Ecto neural progenitor cell (in vitro differentiated cells): ENCODE measurements at regions not wholly inside any gene's neighbourhood (a gene's known extent, or its start where the extent isn't known, plus 50 kb on each side); places are given as distances from the start of the nearest gene placed in this dataset.

ENCODE experiments used
- DNase-seq: peaks from one replicate; pipeline ENCODE4 v3.0.0-alpha.2; 2018; ENCODE audit warnings: low spot score

DNA sequence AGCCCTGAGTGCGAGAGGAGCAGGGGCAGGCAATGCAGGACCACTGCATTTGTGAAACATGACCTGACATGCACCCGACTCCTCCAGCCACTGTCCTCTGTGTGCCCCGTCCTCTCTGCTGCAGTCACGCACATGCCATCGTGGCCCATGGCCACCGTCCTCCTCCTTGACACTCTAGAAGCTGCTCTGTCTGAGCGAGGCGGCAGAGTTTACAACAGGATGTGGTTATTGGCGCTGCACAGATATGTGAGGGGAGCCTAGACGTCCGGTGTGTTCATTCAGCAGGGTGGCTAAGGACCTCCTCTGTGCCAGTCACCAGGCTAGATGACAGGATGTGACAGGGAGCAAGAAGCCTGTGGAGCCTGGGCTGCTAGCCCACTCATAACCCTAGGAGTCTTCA lies 277.8 kb downstream of the FOXO1 start:
- no peak for DNase-seq

DNA sequence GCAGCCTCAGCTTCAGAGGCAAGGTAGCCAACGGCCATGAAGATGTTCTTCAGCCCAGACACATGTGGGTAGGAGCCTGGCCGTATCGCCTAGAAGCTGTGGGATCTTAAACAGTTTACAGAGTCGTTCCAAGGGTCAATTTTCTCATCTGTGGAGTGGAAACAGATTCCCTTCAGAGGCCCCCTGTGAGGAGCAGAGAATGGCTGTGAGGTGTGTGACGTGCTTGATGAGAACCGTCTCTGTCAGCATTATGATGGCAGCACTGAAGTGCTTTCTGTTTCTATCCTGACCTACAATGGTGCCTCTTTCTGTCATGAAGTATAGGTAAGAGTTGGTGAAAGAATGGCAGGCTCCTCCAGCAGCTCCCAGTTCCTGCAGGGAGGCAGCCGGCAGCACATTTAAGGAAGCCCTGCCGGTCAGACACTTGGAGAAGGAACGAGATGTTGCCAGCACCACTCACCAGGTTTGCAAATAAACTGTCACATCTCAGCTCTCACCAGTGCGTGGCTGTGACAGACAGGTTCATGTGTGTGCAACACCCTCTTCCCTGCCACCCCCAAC lies 277.3 kb downstream of the FOXO1 start:
- no peak for DNase-seq

DNA sequence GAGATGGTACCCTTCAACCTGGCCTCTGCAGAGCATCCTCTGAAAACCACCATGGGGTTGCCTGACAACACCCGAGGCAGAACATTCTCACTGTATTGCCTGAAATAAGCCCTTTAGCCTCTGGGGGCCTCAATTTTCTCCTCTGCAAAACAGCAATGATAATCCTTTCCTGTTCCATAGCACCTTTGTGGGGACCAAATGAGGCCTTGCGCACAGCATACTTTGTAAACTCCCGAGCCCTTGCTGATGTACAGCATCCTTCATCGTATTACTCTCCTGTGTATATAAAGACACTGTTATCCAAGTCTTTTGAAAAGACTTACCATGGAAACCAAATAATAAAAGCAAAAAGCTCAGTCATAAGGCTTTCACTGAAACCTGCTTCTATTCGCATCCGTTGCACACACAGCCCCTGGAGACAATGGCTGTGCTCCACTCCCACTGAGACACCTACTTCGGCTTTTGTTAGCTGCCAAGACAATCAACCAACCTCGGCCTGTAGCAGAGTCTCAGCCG lies 276.0 kb downstream of the FOXO1 start:
- DNase-seq: peak; percentile 47

DNA sequence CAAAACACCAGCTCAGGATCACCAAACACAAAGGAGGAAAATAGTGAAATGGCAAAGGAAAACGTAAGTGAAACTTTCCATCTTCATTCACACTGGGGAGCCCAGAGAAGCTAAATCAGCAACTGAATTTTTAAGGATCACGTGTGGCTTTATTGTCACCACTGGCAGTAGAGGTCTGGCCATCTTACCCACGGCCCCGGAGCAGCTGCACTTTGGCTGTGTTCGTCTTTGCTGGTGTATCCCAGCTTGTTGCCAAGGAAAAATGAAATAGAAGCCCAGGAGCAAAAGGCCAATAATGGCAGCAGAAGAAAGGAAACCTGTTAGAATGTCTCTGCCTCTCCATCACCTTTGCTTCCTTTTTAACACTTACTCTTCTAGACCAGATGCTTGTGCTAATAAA lies 274.7 kb downstream of the FOXO1 start:
- no peak for DNase-seq

DNA sequence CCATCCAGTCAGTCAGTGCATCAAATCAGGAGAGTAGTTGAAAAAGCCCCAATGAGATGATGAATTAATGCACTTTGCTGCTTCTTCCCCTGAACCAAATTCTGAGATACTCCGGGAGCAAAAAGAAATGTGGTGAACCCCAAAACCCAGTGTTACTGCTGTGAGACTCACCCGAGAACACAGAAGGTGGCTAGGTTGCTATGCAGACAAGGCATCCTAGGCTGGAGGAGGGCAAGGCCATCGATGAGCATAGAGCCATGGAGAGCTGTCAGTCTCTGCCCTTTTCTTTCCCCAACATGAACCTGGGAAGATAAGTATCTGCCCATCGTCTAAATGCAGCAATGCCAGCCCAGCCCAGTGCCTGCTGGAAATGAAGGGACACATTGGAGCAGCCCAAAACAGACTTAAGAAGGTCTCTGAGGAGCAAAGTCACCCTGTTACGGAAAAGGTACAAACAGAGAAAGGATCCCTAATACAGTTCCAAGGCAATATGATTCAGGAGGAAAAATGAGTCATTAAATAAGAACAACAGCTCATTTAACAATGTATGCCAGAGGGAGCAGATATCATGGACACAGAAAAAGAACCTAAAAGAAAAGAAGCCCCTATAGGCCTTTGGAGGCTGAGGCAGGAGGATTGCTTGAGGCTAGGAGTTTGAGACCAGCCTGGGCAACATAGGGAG lies 272.0 kb downstream of the FOXO1 start:
- no peak for DNase-seq

DNA sequence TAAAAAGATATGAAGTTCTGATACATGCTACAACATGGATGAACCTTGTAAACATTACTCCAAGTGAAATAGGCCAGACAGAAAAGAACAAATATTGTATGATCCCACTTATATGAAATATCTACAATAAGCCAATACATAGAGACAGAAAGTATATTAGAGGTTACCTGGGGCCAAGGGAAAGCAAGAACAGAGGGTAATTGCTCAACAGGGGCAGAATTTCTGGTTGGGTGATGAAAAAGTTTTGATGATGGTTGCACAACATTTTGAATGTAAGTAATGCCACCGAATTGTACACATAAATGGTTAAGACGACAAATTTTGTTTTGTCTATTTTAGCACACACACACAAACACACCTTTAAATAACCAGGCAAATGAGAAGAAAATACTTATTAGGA lies 268.4 kb downstream of the FOXO1 start:
- DNase-seq: no peak

DNA sequence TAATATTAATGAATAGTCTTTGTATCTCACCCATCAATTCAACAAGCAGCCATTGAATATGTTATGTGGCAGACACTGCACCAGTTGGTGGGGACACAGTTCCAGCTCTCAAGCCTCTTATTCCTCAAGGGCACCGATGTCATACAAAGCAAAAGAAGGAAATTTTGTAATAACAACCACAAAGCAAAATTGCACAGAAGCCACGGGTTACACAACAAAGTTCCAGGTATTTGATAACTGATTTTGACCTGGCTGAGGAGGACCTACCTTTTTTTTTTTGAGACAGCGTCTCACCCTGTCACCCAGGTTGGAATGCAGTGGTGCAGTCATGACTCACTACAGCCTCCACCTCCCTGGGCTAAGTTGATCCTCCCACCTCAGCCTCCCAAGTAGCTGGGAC lies 266.7 kb downstream of the FOXO1 start:
- DNase-seq: no peak

DNA sequence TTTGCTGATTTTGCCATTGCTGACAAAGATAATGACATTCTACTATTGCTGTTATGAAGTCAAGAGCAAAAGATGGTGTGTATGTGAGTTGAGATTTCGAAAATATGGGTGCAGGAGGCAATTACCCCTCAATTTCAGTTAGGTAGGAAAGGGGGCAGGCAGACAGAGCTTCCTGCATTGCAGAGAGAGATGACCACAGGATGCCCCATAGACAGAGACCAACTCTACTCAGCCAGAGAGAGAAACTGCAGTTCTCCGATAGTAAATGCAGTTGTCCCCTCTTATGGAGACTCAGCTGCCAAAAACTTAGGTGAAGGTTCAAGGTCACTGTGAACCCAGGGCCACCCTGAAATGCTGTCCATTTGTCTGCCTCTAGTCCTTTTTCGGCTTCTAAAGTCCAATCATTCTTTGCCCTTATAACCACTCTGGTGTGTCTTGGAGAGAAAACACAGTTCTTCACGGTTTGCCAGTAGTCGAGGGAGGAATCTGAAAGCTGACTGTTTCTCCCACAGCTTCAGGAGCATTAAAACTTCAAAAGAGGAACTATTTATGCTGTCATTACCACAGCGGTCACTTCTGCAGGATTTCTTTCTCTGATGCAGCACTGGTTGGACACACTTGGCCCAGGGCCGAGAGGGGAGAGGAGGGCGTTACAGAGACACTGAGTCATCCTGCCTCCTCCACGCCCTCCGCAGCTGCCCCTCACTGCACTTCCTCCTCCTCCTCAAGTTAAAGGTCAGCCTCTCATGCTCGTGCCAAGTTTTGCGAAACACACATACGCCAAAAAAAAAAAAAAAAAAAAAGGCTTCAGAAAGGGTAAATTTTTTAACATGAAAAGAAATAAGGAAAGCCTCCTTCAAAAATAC lies 264.3 kb downstream of the FOXO1 start:
- DNase-seq: no peak

DNA sequence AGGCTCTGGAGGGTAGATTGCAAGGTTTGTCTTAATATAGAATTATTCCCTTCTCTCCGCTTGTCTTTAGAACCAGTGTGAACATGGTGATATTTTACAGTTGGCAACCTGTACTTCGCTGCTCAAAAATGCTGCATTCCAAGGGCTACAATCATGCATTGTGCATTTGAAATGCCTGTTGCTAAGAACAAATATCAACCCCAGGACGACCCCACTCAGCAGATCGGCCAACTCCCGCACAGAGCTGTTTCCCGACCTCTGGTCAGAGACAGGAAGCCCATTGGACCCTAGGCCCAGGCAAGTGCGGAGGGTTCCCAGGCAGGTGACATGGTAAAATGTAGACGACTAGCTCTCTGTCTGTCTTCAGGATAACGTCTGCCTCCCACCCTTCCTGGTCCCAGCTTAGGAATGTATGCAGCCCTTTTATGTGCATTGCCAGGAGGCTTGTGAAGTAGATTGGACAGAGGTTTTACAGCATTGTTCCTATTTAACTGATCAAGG lies 263.5 kb downstream of the FOXO1 start:
- no peak for DNase-seq

DNA sequence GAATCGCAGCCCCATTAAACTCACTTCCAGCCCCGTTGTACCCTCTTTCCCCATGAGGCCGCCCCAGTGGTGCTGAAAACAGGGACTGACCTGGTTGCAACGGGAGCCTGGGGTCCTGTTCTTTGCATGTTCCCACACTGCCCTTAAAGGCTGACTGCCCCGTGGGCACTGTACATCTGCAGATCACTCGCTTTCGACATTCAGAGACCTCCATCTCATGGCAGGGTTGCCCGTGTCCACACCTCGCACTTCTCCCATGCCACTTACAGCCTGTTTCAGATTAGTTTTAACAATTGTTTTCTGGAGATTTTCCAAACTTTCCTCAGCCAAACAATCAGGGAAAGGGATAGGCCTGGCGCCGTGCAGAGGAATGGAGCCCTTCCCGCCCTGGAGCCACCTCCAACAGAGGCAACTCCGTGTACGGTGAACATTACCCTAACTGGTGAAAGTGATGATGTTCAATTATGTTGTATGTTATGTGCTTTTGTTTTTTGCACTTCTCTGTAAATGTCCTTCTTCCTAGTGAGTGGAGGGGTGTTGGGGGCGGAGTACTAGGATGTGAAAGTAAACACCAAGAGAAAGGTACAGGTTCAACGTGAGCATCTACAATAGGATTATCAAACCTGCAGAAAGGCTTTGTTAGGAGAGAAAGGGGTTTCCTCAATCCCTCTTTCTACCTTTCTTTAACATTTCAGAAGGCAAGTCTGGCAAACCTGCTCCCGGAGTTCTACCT lies 262.8 kb downstream of the FOXO1 start:
- DNase-seq: no peak

DNA sequence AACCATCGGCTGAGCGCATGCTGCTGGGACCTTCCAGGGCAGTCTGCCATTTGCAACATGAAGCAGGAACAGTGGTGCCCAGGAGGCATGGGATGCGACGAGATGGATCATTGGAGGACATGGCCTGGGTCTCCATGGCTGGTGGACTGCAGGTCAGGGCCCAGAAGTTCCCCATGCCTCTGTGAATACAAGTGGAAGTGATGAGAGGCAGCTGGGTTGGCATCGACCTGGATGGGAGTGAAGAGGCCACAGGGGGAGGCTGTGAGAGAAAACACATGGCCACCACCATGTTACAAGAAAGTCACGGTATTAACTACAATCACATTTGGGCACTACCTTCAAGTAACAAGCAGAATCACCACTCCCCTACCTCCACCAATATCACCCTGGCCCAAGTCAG lies 262.0 kb downstream of the FOXO1 start:
- no peak for DNase-seq

DNA sequence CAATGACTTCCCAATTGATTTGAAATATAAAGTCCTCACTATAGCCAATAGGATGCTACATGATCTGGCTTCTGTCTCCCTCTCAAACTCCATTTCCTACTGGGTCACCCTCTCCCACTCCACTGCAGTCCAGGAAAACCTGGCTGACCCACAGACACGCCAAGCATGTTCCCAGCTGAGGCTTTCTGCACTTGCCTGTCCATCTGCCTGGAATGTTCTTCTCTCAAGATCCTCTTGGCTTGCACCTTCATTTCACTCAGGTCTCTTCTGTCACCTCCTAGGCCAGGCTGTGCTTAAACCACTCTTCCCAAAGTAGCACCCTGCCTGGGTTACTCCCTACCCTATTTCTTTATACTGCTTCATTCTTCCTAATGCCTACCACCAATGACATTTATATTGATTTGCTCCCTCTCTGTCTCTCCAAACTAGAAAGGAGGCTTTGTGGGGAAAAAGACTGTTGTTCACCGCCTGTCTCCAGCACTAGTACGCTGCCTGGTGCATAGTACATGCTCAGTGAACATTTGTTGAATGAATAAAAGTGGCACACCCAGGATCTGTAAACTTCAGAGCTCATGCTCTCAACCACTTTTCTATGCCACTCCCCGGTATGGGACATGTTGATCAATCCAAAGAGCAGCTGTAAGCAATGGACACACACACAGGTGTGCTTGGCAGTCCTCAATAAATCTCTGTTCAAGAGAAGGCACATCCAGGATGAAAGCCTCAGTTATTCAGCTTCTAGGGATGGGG lies 261.3 kb downstream of the FOXO1 start:
- DNase-seq: no peak

DNA sequence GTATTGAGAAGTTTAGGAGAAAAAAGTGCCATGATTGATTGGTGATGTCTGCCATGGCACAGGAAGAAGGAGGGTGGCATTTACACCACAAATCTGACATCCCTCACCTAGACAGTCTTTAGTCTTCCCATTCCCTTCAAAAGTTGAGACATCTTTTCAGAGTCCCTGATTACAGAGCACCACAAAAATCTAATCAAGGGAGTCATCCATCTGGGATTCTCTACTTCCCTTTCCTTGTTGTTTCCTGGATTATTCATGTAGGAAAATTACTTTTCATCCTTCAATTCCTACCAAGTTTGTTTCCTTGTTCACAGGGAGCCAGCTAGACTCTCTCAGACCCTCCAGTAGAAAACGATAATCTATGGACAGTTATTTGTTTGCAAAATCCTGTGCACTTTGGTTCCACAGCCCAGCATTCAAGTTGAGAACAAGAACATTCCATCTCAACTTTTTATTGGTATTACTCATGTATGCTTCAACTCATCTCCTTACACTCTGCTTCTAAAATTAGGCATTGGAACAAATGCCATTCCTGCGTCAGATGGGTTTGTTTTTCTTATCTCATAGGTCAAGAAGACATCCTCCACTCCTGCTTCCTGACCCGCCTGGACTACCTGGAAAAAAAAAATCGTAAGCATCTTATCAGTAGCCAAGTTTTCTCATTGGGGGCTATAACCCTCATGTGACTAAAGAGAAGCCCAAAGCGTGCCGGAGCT lies 259.9 kb downstream of the FOXO1 start:
- DNase-seq: no peak

DNA sequence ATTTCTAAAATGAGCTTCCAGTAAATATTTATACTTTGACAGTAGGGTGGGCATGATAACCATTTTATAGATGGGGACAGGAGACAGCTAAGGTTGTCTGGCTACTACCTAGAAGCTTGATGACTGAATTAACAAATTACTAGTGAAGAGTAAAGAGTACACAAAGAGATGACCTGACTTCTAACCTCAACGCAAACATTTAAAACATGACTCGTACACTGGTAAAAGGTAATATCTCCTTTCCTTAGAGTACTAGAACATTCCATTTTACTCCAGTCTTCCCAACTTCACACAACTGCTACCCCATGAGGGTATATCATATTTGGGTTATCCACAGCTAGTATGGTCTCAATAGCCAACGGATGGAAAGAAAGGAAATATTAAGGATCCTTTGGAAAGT lies 258.9 kb downstream of the FOXO1 start:
- DNase-seq: no peak

DNA sequence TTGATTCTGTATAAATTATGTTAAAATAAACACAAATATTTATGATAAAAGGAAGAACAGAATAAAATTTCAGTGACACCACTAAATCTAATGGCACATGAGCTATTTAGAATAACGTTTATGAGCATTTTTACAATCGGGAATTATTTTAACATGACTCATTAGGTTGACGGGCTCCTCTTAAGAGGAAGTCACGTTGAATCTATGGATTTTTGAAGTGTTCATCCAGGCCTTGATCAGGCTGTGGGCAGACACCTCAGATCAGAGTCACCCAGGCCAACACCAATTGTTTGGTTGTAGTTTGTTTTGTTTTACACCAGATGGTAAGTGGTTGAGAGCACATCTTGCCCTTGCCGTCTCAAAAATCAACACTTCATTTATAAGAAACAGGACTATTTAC lies 257.8 kb downstream of the FOXO1 start:
- DNase-seq: no peak

DNA sequence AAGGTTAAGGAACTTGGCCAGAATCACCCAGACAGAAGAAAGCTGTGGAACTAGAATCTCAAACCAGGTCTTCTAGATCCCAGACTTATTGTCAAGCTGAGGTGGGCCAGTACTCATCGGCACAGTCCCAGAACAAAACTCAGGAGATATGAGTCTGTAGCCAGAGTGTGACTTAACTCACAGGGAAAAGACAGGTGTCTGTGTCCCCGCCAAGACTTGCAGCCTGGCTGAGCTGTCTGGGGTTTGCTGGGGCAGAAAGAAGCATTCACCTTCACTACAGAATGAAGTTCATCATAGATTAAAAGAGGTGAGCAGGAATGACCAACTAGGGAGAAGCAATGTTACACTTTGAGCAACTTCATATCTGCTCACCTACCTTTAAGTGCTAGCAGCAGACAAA lies 257.2 kb downstream of the FOXO1 start:
- DNase-seq: no peak

DNA sequence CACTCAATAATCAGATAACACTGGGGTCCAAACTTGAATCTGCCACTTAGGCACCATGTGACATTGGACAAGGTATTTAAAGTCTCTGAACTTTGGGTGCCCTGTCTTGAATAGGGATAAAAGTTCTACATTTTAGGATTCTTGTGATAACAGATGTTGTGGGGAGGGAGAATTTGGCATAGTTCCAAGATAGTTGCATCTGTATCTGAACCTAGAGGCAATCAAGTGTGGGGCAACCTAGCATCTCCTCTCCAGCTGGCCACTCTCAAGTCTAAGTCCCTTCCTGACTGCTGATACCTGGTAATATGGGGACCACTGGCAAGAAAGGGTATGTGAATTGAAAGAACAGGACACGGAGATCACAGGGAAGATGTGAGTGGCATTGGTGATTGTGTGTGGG lies 256.1 kb downstream of the FOXO1 start:
- no peak for DNase-seq

DNA sequence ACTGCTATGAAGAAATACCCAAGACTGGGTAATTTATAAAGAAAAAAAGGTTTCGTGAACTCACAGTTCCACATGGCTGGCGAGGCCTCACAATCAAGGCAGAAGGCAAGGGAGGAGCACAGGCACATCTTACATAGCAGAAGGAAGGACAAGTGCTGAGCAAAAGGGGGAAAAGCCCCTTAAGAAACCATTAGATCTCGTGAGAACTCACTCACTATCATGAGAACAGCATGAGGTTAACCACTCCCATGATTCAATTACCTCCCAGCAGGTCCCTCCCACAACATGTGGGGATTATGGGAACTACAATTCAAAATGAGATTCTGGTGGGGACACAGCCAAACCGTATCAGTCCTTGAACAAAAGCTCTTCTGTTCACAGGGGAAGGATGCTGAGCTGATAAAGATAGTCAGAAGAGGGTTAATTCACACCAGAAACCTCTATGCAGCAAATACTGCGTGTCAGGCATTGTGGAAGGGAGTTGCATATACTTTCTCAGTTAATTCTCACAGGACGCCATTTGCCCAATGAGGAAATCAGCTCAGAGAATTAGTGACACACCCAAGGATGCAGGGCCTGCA lies 246.2 kb downstream of the FOXO1 start:
- no peak for DNase-seq

DNA sequence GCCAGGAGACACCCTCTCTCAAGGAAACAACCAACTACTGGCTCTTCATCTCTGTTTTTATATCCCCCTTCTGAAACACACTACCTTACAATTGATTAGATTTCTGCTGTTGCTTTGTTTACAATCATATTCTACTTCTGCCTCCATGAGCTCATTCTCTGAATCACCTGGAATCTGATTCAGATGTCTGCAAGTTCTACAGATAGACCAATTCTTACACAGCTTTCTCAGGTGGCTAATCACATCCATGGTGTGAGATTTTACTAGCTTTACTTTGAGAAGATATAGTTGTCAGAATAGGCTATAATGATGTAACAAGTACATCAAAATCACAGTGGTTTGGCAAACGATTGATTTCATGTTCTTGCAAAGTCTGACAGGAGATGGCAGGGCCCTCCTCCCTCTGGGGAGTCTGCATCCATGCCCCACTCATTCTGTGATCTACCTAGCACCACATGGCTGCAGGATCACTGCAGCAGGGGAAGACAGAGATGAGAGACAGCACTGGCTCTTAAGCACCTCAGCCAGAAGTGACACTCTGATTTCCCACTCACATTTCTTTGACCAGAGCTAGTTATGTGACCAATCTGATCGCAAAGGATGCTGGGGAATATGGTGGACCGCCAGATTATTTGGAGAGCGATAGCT lies 243.7 kb downstream of the FOXO1 start:
- no peak for DNase-seq

DNA sequence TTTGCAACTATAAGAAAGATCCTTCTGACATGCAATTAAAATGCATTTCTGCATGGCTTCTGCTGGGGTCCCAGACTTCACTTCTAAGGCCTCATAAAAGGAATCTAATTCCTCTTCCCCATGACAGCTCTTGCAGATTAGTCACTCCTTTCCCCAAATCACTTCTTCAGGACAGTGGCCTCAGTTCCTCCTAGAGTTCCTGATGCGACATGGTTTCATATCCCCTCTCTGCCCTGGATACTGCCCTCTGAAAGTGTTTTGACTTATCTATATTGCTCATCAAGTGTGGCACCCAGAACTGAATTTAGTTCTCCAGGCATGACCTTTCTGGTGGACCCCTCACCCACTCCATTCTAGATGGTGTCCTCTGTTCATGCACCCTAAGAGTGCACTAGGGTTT lies 238.1 kb downstream of the FOXO1 start:
- DNase-seq: no peak
